Activated CD8-positive, alpha-beta memory T cell treated with anti-CD3 and anti-CD28 coated beads, Interleukin-2, amount 50 U/mL, for 4 hours (primary cell): ENCODE measurements at regions not wholly inside any gene's neighbourhood (a gene's known extent, or its start where the extent isn't known, plus 50 kb on each side); places are given as distances from the start of the nearest gene placed in this dataset.
A peak's percentile ranks its signal among the peaks of the same experiment; 100 is the strongest.

Source experiments
- DNase-seq: peaks from one replicate; pipeline ENCODE4 v3.0.0-alpha.2; 2020

- DNase-seq: no peak
Observed at GRCh38 chr5:176734756-176735342, 75.5 kb upstream of the UNC5A start.

- peak; percentile 10 for DNase-seq
Observed at GRCh38 chr5:176735383-176736265, 74.7 kb upstream of the UNC5A start.

GRCh38 chr5:176736301-176736930 is 73.9 kb upstream of the UNC5A start:
- DNase-seq: peak; percentile 2

GRCh38 chr5:176736931-176737745 is 73.2 kb upstream of the UNC5A start:
- peak; percentile 5 for DNase-seq

- peak; percentile 9 for DNase-seq
Observed at GRCh38 chr5:176737746-176738636, 72.4 kb upstream of the UNC5A start.

- DNase-seq: no peak
Observed at GRCh38 chr5:176738637-176739250, 71.6 kb upstream of the UNC5A start.

- no peak for DNase-seq
Observed at GRCh38 chr5:176739461-176740051, 70.8 kb upstream of the UNC5A start.

GRCh38 chr5:176740131-176740701 is 70.1 kb upstream of the UNC5A start:
- no peak for DNase-seq

GRCh38 chr5:176740702-176741496 is 69.5 kb upstream of the UNC5A start:
- no peak for DNase-seq

GRCh38 chr5:176741561-176742211 is 68.7 kb upstream of the UNC5A start:
- no peak for DNase-seq

GRCh38 chr5:176742246-176743105 is 67.9 kb upstream of the UNC5A start:
- DNase-seq: no peak

- DNase-seq: no peak
Observed at GRCh38 chr5:176743136-176743861, 67.1 kb upstream of the UNC5A start.

- no peak for DNase-seq
Observed at GRCh38 chr5:176743868-176744583, 66.3 kb upstream of the UNC5A start.

GRCh38 chr5:176744584-176744965 is 65.8 kb upstream of the UNC5A start:
- no peak for DNase-seq

- DNase-seq: no peak
Observed at GRCh38 chr5:176747670-176748072, 62.7 kb upstream of the UNC5A start.

- no peak for DNase-seq
Observed at GRCh38 chr5:176748073-176748966, 62.0 kb upstream of the UNC5A start.
